NCI-H128 (cell line): ENCODE measurements at regions not wholly inside any gene's neighbourhood (a gene's known extent, or its start where the extent isn't known, plus 50 kb on each side); places are given as distances from the start of the nearest gene placed in this dataset.

ENCODE experiments used
- DNase-seq: peaks from one replicate; lab custom pipeline; 2025; ENCODE audit not compliant: unreplicated experiment; lab: John Stamatoyannopoulos, UW

DNA sequence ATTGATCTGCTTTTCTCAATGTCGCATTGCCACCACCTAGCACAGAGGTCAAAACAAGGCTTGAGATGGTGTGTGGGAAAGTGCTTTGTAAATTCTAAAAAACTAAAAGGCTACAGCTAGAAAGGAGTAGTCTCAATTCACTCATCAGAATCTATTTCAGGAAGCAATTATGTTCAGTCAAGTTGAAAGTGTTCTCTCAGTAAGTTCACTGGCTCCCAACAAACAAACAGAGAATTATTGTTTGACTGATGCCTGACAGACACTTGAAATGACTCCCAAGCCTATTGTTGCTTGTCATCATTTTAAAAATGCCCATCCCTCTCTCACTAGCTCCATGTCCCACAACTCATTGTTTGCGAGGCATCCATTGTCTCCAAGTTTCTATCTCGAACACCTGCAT, 419.6 kb upstream of the CPEB2 start:
- DNase-seq = no peak

DNA sequence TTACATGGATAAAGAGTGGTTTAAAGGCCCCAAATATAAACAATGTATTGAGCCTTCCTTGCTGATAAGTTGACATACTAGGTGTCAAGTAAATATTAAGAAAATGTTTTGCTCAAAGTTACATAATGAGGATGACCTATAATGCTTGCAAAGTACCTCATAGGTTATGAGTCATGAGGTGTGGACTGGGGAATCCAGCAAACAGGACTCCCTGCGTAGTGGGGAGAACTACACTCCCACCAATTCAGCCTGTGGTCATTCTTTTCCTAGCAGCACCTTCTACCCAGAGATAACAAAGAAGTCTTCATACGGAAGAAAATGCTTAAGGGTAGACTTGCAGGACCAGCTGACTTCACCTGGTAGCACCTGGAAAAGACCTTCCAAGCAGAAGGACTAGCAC, 418.9 kb upstream of the CPEB2 start:
- no peak for DNase-seq

GRCh38 chr4:14583752-14584151, 418.5 kb upstream of the CPEB2 start:
- no peak for DNase-seq

DNA sequence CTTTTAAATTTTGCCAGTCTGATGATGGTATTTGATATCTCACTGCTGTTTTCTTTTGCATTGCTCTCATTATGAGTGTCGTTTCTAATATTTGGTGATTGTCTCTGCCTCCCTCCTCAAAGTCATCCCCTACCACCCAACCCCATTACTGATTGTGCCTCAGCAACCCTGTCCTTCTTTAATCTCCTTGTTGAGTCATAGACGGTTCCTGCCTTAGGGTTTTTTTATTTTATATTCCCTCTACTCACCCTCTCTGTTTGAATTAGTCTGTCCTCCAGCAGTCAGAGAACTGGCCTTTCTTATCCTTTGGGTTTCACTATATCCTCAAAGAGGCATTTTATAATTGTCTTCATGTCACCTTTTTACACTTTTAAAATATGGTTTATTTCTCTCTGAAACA, 409.3 kb upstream of the CPEB2 start:
- no peak for DNase-seq

GRCh38 chr4:14596028-14596427, 406.3 kb upstream of the CPEB2 start:
- no peak for DNase-seq

DNA sequence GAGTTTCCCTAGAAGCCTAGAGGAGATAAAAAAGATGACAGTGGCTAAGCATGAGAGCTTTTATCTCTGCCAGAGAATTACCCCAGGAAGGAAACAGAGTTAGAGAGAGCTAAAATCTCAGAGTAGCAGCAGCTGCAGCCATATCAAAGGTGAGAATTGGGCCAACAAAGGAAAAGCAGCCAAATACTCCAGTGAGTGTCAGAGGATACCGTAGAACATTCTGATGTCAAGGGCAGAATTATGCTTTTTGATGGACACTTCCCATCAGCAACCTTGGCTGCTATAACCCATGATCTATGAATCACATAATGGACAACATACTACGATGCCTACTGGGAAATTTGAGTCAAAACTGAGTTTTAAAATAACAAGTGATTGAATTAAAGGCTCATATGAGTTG, 405.8 kb upstream of the CPEB2 start:
- no peak for DNase-seq

- DNase-seq = no peak
Observed at GRCh38 chr4:14596904-14597303, 405.4 kb upstream of the CPEB2 start.

- DNase-seq = peak; percentile 2
Observed at GRCh38 chr4:14602206-14602605, 400.1 kb upstream of the CPEB2 start.

DNA sequence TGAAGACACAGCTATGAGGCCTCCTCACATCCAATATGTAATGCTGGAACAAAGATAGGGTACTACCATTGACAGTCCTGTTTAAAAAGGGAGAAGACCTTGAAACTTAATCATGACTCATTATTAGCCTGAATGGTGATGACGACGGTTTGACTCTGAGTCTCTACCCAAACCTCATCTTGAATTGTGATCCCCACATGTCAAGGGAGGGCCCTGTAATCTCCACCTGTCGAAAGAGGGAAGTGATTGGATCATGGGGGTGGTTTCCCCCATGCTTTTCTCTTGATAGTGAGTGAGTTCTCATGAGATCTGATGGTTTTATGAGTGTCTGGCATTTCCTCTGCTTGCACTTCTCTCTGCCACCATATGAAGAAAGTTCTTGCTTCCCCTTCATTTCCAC, 395.3 kb upstream of the CPEB2 start:
- DNase-seq = no peak

DNA sequence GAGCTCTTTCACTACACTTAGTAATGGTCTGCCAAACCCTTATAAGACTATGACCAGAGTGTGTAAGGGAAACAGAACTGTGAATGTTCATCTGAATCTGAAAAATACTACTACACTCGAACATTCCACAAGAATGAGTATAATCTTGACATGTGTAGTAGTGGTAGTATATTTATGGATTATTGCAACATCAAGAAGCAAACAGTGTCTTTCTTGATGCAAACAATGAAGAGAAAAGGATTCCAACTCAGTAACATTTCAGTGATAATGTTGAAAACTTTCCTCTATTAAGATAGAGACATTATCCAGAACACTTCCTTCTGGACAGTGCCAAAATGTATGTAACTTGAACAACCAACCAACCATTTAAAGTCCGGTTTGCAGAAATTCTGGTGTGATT, 394.7 kb upstream of the CPEB2 start:
- no peak for DNase-seq

GRCh38 chr4:14608630-14609029, 393.7 kb upstream of the CPEB2 start:
- DNase-seq = no peak

DNA sequence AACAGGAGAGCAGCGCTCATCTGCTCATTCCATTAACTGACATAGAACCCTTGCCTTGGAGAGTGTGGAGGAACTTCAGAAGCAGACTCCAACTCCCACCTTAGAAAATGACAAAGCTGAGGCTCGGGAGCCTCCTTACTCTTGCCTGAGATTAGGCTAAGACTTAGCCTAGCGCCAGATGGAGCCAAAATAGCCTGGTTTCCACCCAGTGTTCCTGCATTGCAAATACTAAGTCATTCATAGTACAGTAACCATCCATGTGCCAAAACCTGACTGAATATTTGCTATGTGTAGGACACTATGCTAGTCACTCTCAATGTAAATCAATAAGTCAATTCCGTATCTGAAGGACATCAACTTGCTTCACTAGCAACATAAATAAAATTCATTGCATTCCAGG, 387.4 kb upstream of the CPEB2 start:
- DNase-seq = no peak

GRCh38 chr4:14615671-14616070, 386.6 kb upstream of the CPEB2 start:
- DNase-seq = no peak

GRCh38 chr4:14620567-14621141, 381.6 kb upstream of the CPEB2 start:
- no peak for DNase-seq

GRCh38 chr4:14621731-14622463, 380.4 kb upstream of the CPEB2 start:
- no peak for DNase-seq

- DNase-seq = no peak
Observed at GRCh38 chr4:14627038-14627437, 375.2 kb upstream of the CPEB2 start.

GRCh38 chr4:14631806-14632440, 370.4 kb upstream of the CPEB2 start:
- no peak for DNase-seq

DNA sequence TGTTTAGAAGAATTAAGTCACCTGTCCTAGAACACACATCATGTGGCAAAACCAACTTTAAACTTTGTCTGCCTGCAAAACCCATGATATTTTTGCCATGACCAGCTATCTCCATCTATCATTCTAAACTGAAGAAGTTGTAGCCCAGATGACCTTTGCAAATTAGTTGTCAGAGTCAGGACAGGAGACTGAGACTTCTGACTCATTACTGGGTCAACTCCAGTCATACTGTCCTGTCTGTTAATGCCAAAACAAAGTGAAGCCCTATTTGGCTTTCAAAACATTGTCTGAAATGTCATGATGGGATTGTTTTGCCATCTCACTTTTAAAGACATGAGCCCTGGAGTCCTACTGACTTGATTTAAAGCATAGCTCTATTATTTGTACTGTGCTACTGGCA, 365.7 kb upstream of the CPEB2 start:
- no peak for DNase-seq

DNA sequence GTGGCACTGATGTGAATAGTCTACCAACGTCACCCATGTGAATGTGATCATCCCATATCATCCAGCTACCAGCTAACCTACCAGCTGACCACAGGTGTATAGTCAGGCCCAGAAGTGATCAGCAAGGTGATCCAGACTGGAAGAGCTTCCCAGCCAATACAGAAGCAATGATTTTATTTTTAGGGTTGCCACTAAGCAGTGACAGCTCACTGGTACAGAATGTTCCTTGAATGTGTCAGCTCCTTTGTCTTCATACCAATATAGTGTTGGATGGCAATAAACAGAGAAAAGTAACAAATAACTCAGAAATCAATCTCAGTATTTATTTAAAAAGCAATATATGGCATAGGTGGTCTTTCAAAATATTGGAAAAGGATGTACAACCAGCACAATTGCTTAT, 361.8 kb upstream of the CPEB2 start:
- no peak for DNase-seq

DNA sequence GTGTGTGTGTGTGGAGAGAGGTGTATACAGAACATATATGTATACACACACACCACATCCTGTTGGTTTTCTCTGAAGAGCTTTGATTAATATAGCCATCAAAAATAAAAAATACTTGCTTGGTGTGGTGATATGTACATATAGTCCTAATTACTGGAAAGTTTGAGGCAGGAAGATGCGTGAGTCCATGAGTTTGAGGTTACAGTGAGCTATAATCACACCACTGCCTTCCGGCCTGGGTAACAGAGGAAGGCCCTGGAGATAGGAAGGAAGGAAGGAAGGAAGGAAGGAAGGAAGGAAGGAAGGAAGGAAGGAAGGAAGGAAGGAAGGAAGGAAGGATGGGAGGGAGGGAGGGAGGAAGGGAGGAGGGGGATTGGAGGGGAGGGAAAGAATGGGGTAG, 360.4 kb upstream of the CPEB2 start:
- DNase-seq = no peak

DNA sequence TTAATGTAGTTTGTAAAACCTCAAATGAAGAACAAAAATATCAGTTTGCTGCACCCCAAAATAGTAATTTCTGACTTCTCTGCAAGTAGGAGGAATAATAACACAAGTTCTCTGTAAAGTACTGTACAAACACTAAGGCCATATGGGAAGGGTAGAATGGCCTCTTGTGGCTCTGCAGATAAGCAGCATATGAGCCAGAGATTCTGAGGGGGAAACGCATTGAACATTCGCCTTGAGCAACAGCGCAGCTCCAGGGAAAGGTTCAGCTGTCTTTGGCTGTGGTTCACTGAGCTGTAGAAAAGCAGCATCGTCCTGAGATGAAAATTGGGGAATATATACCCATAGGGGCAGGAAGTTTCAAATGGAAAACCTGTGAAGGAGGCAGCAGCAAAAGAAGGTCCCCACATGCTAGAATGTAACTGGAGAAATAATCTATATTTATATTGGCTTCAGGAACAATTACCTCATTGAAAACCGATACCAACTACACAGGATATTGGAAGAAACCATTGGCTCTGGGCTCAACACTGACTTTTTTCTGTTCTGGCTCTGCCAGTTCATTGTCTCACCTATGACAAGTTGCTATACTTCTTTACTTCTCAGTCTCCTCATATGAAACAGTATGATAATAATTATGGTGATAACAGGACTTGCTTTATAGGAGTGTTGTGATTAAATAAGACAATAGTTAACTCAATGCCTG, 357.6 kb upstream of the CPEB2 start:
- DNase-seq = no peak

- no peak for DNase-seq
Observed at GRCh38 chr4:14646831-14647230, 355.4 kb upstream of the CPEB2 start.
